NCI-H82 treated with DMSO at 0.1 percent for 48 hours (cell line): ENCODE measurements at regions not wholly inside any gene's neighbourhood (a gene's known extent, or its start where the extent isn't known, plus 50 kb on each side); places are given as distances from the start of the nearest gene placed in this dataset.

Experiments
- DNase-seq: peaks from one replicate; lab custom pipeline; 2025; ENCODE audit not compliant: unreplicated experiment; lab: John Stamatoyannopoulos, UW

GRCh38 chr12:59250766-59251165 is 330.5 kb upstream of the LRIG3 start:
- DNase-seq = no peak

DNA sequence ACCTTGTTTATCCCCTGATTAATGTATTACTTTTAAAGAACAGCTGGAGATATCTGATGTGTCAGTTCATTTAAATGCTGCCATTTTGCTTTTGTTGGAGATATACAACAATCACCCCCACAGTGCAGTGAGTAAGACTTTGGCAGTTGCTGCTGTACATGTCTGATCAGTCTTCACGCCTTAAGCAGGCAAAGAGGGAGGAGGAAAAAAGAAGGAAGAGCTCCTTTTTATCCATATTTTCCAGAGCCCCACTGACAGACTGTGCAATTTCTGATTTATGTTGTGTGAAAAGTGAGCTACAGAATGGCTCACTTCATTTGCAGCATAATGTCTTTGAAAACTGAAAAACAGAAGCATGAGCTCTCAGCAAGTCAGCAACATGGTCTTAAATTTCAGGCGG is 319.7 kb upstream of the LRIG3 start:
- DNase-seq = no peak

GRCh38 chr12:59234391-59234790 is 314.1 kb upstream of the LRIG3 start:
- no peak for DNase-seq

DNA sequence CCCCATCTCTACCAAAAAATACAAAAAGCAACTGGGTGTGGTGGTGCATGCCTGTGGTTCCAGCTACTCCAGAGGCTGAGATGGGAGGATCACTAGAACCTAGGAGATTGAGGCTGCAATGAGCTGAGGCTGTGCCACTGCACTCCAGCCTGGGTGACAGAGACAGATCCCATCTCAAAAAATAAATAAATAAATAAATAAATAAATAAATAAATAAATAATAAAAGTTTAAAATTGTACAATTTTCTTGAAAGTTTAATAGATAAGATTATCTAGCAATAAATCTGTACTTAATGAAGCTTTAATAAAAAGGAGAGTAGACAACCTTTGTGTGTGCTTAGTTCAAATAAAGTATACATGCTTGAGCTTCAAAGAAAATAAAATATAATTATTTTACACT is 310.0 kb upstream of the LRIG3 start:
- no peak for DNase-seq

DNA sequence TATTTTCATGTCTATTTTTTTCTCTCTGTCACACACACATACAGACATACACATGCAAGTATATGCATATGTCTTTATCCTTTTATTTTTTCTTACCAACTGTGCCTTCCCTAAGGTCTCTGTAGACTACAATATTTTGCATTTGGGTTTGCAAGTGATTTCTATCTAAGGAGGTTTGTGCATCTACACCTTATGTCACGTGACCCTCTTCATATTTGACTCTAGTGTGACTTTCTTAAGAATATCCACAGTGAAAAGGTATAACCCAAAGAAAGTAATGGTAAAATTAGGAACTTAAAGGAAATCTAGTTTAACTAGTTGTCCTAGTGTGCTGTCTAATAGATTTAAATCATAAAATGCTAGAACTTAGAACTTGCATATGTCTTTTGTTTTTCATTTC is 298.8 kb upstream of the LRIG3 start:
- DNase-seq = no peak

- no peak for DNase-seq
Observed at GRCh38 chr12:59196989-59197388, 276.7 kb upstream of the LRIG3 start.

GRCh38 chr12:59194794-59195193 is 274.5 kb upstream of the LRIG3 start:
- DNase-seq = no peak

GRCh38 chr12:59193476-59194050 is 273.3 kb upstream of the LRIG3 start:
- DNase-seq = no peak

DNA sequence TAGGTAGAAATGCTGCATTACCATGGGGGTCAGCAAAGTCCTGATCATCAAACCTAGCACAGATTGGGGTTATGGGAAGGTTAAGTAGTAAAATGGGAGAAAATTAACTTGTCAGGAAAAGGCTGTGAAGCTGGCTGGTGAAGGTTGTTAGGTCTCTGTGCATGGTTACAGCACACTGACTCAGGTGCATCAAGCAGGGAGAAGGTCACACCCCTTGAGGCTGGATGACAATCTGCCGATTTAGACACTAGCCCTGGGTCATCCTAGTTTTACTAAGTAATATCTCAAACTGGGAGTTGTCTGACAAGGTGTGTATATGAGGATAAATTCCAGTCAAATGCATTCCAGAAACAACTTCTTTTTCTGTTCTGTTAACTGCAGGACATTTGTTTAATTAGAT is 271.1 kb upstream of the LRIG3 start:
- no peak for DNase-seq

DNA sequence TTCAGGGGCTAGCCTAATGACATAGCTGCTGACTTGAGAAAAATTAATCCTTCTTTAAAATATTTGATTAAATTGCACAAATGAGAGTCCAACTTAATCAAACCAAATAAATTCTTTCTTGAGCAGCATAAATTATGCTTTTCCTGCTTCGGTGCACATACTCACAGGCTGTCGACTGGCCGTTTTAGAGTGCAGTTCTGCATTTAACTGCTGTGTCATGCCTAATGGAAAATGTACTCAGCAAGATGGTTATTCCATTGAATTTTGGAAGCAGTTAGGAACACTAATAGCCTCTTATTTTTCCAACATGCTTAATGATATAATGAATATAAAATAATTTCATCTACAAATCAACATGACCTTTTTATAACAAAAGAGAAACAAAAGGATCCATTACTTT is 266.1 kb upstream of the LRIG3 start:
- no peak for DNase-seq

GRCh38 chr12:59185295-59185694 is 265.0 kb upstream of the LRIG3 start:
- DNase-seq = no peak

DNA sequence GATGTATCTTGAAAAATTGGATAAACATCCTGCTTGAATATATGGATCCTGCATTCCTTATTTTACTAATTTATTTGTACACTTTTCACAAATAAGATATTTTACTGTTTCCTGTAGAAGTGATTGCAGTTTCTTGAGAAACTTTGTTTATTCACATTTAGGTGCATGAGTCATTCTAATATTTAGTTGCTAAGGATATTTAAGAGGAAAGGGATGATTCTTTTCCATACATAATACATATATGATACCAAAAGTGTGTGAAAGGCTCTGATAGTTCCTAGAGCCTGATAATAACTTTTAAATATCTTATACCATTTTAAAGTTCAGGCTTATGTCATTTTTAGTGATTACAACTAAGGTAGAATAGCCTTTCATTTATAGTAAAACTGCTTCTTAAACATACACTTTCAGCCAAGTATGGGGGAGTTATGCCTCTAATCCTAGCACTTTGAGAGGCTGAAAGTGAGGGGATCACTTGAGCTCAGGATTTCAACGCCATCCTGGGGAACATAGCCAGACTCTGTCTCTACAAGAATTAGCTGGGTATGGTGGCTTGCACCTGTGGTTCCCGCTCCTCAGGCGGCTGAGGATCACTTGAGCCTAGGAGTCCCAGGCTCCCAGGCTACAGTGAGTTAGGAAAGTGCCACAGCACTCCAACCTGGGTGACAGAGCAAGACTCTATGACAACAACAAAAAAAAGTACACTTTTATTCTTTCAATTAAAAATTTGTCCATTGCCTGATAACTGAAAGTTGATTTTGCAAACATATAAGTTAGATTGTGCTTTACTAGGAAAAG is 262.6 kb upstream of the LRIG3 start:
- no peak for DNase-seq

GRCh38 chr12:59182191-59182590 is 261.9 kb upstream of the LRIG3 start:
- no peak for DNase-seq

- no peak for DNase-seq
Observed at GRCh38 chr12:59181196-59181777, 261.0 kb upstream of the LRIG3 start.

DNA sequence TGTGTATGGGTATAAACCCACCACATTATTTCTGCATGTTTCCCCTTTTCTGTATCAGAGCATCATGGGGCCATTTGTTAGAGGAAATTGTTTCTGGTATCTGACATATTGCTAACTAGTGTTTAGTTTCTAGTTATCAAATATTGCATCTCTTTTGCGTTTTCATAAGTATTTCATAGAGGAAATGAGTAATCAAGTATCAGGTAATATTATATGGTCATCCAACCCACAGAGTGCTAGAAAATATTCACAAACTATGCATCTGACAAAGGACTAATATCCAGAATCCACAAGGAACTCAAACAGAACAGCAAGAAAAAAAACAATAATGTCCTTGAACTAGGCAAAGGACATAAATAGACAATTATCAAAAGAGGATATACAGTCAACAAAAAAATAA is 258.9 kb upstream of the LRIG3 start:
- no peak for DNase-seq

DNA sequence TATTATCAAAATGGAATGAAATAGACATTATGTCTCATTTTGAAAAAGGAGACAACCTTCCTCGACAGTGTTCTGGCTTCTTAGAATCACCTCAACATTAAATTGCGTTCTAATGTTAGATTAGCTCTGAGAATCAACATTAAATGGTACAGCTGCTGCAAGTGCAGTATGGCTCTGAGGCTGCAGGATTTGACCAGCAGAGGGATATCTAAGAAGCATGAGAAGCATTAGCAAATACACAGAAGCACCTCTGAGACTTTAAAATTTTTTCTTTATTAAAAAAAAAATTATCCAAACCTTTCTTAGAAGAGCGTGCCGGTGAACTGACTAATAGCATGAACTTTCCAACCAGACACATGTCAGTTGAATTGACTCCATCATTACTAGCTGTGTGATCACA is 253.4 kb upstream of the LRIG3 start:
- DNase-seq = no peak

DNA sequence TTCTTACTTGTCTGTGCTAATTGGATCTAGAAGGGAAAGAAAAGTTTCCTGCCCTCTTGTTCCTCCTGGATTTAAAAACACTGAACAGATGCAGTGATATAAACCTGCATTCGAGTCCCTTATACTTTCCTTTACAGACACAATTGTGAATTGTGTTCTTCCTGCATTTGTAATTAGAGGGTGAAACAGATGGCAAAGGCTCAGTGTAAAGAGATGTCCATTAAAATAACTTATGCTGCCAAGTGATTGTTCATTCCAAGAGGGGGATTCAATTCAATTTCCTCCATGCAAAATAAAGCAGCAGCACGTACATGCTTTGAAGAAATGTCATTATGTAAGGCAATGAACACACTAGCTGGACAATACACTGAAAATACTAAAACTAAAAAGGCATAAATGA is 248.3 kb upstream of the LRIG3 start:
- DNase-seq = no peak

DNA sequence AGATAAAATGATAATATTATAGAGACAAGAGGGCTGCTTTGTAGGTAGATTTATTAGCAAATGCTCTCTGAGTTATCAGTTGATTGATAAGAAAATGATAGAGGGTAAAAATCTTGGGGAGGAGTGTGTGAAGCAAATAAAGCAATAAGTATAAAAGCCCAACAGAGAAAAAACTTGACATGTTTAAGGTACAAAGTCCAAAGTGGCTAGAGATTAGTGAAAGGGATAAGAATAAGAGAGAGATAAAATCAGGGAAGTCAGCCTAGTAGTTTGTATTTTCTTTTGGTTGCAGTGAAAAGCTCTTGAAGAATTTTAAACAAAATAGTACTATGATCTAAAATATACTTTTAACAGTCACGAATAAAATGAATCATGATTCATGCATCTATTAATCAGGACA is 246.2 kb upstream of the LRIG3 start:
- no peak for DNase-seq

- peak; percentile 5 for DNase-seq
Observed at GRCh38 chr12:59164991-59165718, 244.9 kb upstream of the LRIG3 start.

- DNase-seq = no peak
Observed at GRCh38 chr12:59164226-59164625, 243.9 kb upstream of the LRIG3 start.

DNA sequence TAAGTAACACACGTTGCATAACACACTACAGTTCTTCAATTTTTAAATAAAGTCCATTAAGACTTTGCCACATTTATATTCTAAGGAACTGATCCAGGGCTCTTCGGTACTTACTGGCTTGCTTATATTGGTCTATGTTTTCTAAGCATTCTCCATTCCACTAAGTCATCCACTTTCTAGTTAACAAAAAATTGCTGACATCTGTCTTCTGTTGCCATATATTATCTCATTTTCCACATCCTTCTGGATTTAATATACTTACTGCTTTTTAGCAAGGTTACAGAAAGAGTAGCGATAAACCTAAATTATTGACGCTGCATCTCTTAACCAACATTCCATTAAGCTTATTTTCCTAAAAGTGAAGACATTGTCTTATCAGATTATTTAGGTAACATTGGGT is 238.4 kb upstream of the LRIG3 start:
- DNase-seq = no peak

- DNase-seq = no peak
Observed at GRCh38 chr12:59158066-59158465, 237.8 kb upstream of the LRIG3 start.
